Astrocyte (in vitro differentiated cells and primary cell): ENCODE measurements at regions not wholly inside any gene's neighbourhood (a gene's known extent, or its start where the extent isn't known, plus 50 kb on each side); places are given as distances from the start of the nearest gene placed in this dataset.

Source experiments
- EZH2 ChIP-seq: IDR thresholded peaks from 2 replicates; pipeline ENCODE4 v1.6.1; 2012; ENCODE audit warnings: mild to moderate bottlenecking, low read length, inconsistent platforms; ENCODE audit not compliant: insufficient read depth
- TF ChIP-seq, protein P1 (sequence below): IDR thresholded peaks from 2 replicates; pipeline ENCODE4 v1.5.1; 2011; ENCODE audit warnings: low read depth, mild to moderate bottlenecking, inconsistent platforms, low read length, moderate library complexity; ENCODE audit not compliant: insufficient read depth

DNA sequence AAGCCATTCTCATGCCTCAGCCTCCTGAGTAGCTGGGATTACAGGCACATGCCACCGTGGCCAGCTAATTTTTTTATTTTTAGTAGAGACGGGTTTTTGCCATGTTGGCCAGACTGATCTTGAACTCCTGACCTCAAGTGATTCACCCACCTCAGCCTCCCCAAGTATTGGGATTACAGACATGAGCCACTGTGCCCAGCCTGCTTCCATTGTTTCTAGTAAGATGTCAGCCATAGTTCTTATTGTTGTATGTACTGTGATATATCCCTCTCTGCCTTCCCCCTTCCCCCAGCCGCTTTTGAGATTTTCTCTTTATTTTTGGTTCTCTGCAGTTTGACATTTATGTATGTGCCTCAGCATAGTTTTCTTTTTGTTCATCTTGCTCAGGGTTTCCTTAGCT, 87.9 kb upstream of the KLF14 start:
- TF ChIP-seq, protein P1, sequence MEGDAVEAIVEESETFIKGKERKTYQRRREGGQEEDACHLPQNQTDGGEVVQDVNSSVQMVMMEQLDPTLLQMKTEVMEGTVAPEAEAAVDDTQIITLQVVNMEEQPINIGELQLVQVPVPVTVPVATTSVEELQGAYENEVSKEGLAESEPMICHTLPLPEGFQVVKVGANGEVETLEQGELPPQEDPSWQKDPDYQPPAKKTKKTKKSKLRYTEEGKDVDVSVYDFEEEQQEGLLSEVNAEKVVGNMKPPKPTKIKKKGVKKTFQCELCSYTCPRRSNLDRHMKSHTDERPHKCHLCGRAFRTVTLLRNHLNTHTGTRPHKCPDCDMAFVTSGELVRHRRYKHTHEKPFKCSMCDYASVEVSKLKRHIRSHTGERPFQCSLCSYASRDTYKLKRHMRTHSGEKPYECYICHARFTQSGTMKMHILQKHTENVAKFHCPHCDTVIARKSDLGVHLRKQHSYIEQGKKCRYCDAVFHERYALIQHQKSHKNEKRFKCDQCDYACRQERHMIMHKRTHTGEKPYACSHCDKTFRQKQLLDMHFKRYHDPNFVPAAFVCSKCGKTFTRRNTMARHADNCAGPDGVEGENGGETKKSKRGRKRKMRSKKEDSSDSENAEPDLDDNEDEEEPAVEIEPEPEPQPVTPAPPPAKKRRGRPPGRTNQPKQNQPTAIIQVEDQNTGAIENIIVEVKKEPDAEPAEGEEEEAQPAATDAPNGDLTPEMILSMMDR, result no peak
- TF ChIP-seq EZH2, result no peak
